ENCODE measurements at regions not wholly inside any gene's neighbourhood (a gene's known extent, or its start where the extent isn't known, plus 50 kb on each side); places are given as distances from the start of the nearest gene placed in this dataset.

- TF ChIP-seq CTCF (IDR thresholded peaks at IDR 0.05) (no peak), POLR2A (IDR thresholded peaks at IDR 0.05) (no peak), EP300 (IDR thresholded peaks at IDR 0.05) (no peak)
These were observed 82.4 kb upstream of the HPCAL1 start for GRCh38 chr2:10220045-10220901.
